ENCODE measurements at regions not wholly inside any gene's neighbourhood (a gene's known extent, or its start where the extent isn't known, plus 50 kb on each side); places are given as distances from the start of the nearest gene placed in this dataset.

DNA sequence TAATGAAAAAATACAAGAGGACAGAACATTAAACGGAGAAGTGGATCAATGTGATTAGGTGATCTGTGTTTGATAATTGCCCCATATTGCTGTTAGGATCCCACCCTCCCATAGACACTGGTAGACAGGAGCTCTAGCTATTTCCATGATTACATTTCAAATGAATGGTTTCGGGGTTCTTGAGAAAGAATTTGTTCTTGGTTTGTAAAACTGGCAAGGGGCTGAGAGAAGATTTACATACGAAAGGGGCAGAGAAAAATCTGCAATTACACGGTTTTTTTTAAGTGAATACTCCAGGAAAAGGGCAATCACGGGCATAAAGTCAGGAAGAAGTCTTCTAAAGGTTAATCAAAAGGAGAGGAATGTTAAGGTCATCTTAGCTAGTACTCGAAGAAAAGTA lies 2125.7 kb upstream of the PCDH20 start:
- TF ChIP-seq, protein P1, sequence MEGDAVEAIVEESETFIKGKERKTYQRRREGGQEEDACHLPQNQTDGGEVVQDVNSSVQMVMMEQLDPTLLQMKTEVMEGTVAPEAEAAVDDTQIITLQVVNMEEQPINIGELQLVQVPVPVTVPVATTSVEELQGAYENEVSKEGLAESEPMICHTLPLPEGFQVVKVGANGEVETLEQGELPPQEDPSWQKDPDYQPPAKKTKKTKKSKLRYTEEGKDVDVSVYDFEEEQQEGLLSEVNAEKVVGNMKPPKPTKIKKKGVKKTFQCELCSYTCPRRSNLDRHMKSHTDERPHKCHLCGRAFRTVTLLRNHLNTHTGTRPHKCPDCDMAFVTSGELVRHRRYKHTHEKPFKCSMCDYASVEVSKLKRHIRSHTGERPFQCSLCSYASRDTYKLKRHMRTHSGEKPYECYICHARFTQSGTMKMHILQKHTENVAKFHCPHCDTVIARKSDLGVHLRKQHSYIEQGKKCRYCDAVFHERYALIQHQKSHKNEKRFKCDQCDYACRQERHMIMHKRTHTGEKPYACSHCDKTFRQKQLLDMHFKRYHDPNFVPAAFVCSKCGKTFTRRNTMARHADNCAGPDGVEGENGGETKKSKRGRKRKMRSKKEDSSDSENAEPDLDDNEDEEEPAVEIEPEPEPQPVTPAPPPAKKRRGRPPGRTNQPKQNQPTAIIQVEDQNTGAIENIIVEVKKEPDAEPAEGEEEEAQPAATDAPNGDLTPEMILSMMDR (IDR thresholded peaks at IDR 0.05) = no peak
- no peak for TF ChIP-seq POLR2AphosphoS5 (IDR thresholded peaks at IDR 0.05)

All from suprapubic skin (tissue), 3 donors.